ENCODE measurements at regions not wholly inside any gene's neighbourhood (a gene's known extent, or its start where the extent isn't known, plus 50 kb on each side); places are given as distances from the start of the nearest gene placed in this dataset.
"Not testable (repeated sequence)": the region's sequence is repeated elsewhere in the genome, so short reads cannot be mapped to it uniquely, and the experiment has no call there.

- DNase-seq = not testable (repeated sequence)
Measured at GRCh38 chr7:152539190-152539495, 103.3 kb upstream of the KMT2C start.

- DNase-seq = not testable (repeated sequence)
Measured at GRCh38 chr7:152538346-152539189, 102.8 kb upstream of the KMT2C start.

- DNase-seq = no peak
Measured at GRCh38 chr7:152537639-152538038, 101.8 kb upstream of the KMT2C start.

GRCh38 chr7:152528612-152529011 is 92.8 kb upstream of the KMT2C start:
- DNase-seq = no peak

- no peak for DNase-seq
Measured at GRCh38 chr7:152527610-152528032, 91.8 kb upstream of the KMT2C start.

GRCh38 chr7:152523916-152524315 is 88.1 kb upstream of the KMT2C start:
- DNase-seq = no peak

GRCh38 chr7:152522571-152523067 is 86.8 kb upstream of the KMT2C start:
- DNase-seq = peak; percentile 80

- no peak for DNase-seq
Measured at GRCh38 chr7:152521420-152522337, 85.9 kb upstream of the KMT2C start.

- no peak for DNase-seq
Measured at GRCh38 chr7:152520861-152521302, 85.1 kb upstream of the KMT2C start.

- DNase-seq = no peak
Measured at GRCh38 chr7:152519290-152519689, 83.5 kb upstream of the KMT2C start.

GRCh38 chr7:152516216-152516615 is 80.4 kb upstream of the KMT2C start:
- no peak for DNase-seq

GRCh38 chr7:152515266-152515950 is 79.6 kb upstream of the KMT2C start:
- DNase-seq = not testable (repeated sequence)

GRCh38 chr7:152514771-152515105 is 78.9 kb upstream of the KMT2C start:
- no peak for DNase-seq

GRCh38 chr7:152513861-152514770 is 78.3 kb upstream of the KMT2C start:
- no peak for DNase-seq

- no peak for DNase-seq
Measured at GRCh38 chr7:152512706-152513105, 76.9 kb upstream of the KMT2C start.

GRCh38 chr7:152511736-152512135 is 75.9 kb upstream of the KMT2C start:
- DNase-seq = no peak

- DNase-seq = no peak
Measured at GRCh38 chr7:152508701-152509100, 72.9 kb upstream of the KMT2C start.

- DNase-seq = no peak
Measured at GRCh38 chr7:152505606-152506005, 69.8 kb upstream of the KMT2C start.

GRCh38 chr7:152504816-152505215 is 69.0 kb upstream of the KMT2C start:
- no peak for DNase-seq

- peak; percentile 86 for DNase-seq
Measured at GRCh38 chr7:152504367-152504766, 68.6 kb upstream of the KMT2C start.

- no peak for DNase-seq
Measured at GRCh38 chr7:152502813-152503790, 67.3 kb upstream of the KMT2C start.
